KBM-7 (cell line): ENCODE measurements at regions not wholly inside any gene's neighbourhood (a gene's known extent, or its start where the extent isn't known, plus 50 kb on each side); places are given as distances from the start of the nearest gene placed in this dataset.

Experiments used
- DNase-seq: peaks from one replicate; pipeline ENCODE4 v3.0.0-alpha.2; 2015
- in situ Hi-C: fragments of 300-500 bp; cut with MboI; formaldehyde crosslinking; loops from 2 replicates; pipeline ENCODE4 v1.14.3; 2020; ENCODE audit warnings: low sequenced_read_pairs, low pct_unique_long_range_greater_than_20kb, mixed read lengths

GRCh38 chr20:22473293-22473692 is 111.1 kb downstream of the FOXA2 start:
- DNase-seq, result no peak
- in situ Hi-C loops, result no loop called here

- in situ Hi-C loops, result no loop called here
- no peak for DNase-seq
Measured at GRCh38 chr20:22472447-22473100, 111.8 kb downstream of the FOXA2 start.

GRCh38 chr20:22471156-22471836 is 113.1 kb downstream of the FOXA2 start:
- DNase-seq, result no peak
- in situ Hi-C loops, result no loop called here

DNA sequence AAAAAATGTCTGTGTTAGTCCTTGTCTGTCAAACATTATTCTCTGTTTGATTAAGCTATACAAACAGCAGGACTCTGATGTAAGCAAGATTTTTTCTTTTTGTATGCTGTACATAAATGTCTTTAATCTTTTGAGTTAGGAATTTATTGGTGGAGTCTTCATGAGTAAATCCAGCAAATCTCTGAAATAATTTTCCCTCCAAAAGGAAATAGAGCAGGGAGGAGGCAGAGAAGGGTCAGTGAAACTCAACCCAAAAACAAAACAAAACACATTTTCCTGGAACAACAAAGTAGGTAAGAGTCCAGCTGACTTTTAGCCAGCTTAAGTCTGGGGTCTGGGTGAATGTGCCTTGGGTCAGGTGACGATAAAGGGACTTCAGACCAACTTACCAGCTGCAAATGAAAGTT is 113.7 kb downstream of the FOXA2 start:
- in situ Hi-C loops, result no loop called here
- DNase-seq, result no peak

DNA sequence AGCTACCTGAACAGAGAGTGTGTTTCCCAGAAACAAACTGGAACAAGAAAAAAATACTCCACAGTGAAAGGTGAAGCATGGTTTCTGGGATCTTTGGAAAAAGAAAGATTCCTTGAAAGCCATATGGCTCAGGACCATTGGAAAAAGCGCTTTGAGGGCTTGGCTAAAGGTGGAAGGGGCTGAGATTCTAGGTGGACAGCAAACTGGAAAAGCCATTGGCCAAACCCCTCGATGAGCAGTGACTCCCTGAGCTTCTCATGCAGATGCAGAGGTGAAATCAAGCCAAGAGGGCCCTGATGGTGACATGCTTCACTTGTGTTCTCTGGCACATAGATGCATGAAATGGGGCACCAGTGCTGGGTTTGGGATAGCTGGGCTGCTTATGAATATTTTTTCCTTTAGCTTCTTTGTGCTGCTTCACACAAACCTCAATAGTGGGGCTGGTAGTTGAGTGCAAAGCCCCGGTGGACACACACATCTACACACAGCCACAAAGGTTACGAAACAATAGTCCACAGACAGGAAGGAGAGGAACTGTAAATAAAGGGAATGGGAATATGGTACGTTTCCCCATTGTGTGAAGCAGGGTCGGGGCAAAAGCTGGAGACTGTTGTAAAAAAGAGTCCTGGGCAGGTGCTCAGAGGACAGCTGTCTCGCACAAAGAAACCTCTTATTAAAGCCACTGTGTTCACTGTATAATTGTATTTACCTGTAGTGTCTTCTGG is 117.8 kb downstream of the FOXA2 start:
- no peak for DNase-seq
- in situ Hi-C loops, result no loop called here

DNA sequence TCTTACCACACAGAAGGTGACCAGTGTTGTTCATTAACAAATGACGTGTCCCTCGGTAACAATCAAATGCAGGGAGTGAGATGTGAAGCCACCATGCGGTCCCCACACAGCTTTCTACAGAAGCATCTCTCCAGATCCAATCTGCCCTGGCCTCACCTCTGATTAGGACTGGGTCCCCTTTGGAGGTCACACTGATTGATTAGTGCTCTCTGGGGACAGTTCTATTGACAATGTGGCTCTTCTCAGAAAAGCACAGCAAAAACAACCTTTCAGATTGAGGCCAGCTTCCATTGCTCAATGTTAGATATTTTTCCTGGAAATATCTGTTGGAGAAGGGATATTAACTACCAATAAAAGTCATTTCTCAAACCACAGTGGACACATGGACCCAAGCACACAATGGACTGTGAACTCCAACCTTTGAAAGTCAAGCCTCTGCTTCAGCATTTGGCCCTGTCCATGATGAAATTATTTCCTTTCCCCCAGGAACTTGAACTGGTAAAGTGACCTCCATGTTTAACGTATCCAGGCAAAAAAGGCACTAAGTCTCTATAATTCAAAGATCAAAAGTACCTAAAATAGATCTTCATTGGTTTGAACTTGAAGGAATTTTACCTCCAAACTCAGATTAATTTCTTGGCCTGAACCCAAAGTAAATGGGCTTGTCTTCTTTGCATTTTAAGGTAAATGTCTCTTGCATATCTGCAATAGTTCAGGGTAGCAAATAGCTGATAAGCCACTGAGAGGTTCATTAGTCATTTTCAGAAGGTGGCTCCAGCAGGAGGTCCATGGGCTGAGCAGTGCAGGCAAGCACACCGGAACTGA is 118.5 kb downstream of the FOXA2 start:
- no peak for DNase-seq
- in situ Hi-C loops, result no loop called here

DNA sequence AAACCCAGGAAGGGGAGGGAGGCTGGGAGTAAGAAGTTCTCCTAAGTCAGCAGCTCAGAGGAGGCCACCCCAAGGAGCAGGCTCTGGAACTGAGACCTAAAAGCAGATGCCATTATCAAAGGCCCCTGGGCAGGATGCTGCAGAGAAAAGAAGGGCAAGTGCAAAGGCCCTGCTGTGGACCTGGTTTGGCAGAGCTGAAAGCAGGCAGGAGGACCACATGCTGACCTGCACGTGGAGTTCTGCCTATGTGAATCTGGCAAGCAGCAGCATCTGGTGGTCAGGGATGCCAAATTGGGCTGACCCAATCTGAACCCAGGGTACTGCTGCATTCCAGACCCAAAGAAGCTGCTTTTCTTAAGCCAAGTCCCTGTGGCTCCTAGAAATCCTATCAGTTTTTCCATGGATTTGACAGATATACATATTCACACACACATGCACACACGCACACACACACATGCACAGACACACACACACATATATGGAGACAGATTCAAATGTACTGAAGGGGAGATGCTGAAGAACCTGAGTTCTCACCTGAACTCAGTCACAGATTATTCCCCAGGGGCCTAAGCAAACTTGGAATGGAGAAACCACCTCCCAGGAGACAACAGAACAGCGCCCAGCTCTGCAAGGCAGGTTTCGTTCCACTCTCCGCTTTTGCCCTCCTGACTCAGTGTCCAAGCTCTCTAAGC is 119.9 kb downstream of the FOXA2 start:
- DNase-seq, result no peak
- in situ Hi-C loops, result no loop called here

DNA sequence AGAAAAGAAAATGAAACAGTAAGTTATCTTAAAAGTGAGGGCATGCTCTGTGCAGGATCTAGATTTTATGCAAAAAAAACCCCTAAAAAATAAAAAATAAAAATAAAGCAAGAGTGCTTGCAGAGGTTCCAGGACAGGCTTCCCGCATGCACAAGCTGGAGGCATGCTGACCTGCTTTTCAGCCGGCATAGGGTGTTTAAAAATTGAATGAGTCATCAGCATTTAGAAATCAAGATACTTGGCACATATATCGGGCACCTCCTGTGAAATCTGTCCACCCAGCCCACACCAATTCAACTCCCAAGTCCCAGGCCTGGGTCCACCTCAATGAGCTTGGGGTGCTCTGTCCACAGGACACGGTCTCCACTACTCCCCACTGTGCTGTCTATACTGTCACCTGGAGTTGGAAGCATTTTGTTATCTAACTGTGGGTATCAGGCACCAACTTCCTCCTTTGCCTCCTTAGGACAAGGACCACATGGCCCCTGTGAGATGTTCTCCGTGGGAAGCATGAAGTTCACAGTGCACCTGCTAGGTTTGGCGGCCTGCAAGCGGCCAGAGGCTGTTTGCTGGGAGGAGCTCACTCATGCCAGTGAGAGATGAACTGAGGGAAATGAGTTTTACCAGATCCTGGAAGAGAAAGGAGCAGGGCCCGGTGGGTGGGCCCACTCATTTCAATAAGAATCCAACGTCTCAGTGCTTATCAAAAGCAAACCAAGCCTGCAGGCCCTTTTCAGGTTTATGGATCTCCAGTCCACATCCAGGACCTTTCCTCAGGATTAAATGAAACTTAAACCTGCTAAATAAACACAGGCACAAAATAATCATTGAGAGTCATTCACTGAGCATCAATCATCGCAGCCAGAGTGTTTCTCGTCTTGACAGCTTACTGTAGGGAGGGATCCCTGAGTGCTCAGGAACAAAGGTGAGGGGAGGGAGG is 121.1 kb downstream of the FOXA2 start:
- in situ Hi-C loops, result no loop called here
- no peak for DNase-seq

- in situ Hi-C loops, result no loop called here
- no peak for DNase-seq
Measured at GRCh38 chr20:22460803-22461202, 123.6 kb downstream of the FOXA2 start.

GRCh38 chr20:22460231-22460630 is 124.1 kb downstream of the FOXA2 start:
- DNase-seq, result no peak
- in situ Hi-C loops, result no loop called here

DNA sequence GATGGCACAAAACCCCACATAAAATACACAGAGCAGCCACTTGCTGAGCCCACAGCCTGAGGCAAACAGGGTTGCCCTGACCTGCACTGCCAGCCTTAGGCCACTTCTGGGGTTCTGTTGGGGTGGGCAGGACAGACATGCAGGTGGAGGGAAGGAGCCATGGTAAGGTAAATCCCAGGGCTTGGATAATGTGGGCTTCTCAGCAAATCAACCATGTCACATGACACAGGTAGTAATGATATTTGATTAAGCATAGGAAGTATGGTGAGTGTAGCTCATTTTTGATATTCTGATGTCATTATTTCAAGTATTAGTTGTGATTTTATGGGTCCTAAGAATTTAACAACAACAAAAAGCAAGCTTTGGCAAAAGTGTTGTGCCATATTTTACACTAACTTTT is 124.6 kb downstream of the FOXA2 start:
- DNase-seq, result no peak
- in situ Hi-C loops, result no loop called here

GRCh38 chr20:22456109-22456508 is 128.3 kb downstream of the FOXA2 start:
- no peak for DNase-seq
- in situ Hi-C loops, result no loop called here

DNA sequence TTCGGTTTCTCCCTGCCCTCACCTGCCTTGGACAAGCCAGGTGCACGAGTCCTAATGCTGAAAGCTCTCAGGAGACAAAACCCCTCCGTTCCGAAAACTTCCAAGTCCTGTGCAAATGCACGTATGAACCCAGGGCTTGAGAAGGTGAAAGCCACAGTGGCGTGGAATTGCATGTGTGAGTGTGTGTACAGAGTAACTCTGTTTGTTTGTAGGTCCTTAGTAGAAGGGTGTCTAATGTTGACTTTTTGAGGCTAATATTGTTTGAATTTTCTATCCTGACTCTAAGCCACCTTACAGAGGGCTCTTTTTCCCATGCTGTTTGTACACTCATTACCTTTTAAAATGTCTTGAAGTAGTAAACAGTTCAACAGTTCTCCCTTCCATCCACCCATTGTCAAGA is 129.1 kb downstream of the FOXA2 start:
- DNase-seq, result no peak
- in situ Hi-C loops, result no loop called here

- in situ Hi-C loops, result no loop called here
- DNase-seq, result peak; percentile 5
Measured at GRCh38 chr20:22453244-22454080, 130.9 kb downstream of the FOXA2 start.

- no peak for DNase-seq
- in situ Hi-C loops, result no loop called here
Measured at GRCh38 chr20:22452442-22453011, 131.8 kb downstream of the FOXA2 start.

GRCh38 chr20:22450537-22450936 is 133.8 kb downstream of the FOXA2 start:
- in situ Hi-C loops, result no loop called here
- no peak for DNase-seq
